NCI-H146 treated with DMSO at 0.1 percent for 48 hours (cell line): ENCODE measurements at regions not wholly inside any gene's neighbourhood (a gene's known extent, or its start where the extent isn't known, plus 50 kb on each side); places are given as distances from the start of the nearest gene placed in this dataset.
A peak's percentile ranks its signal among the peaks of the same experiment; 100 is the strongest.

Experiments used
- DNase-seq: peaks from one replicate; lab custom pipeline; 2025; ENCODE audit not compliant: unreplicated experiment; lab: John Stamatoyannopoulos, UW

- DNase-seq = peak; percentile 46
Measured at GRCh38 chr1:165073185-165074007, 283.1 kb downstream of the LMX1A start.

- no peak for DNase-seq
Measured at GRCh38 chr1:165070675-165071074, 285.8 kb downstream of the LMX1A start.

- no peak for DNase-seq
Measured at GRCh38 chr1:165069829-165070228, 286.7 kb downstream of the LMX1A start.

- no peak for DNase-seq
Measured at GRCh38 chr1:165068741-165069140, 287.8 kb downstream of the LMX1A start.

- DNase-seq = no peak
Measured at GRCh38 chr1:165067829-165068228, 288.7 kb downstream of the LMX1A start.

GRCh38 chr1:165063181-165063965, 293.1 kb downstream of the LMX1A start:
- DNase-seq = no peak

GRCh38 chr1:165062346-165062745, 294.2 kb downstream of the LMX1A start:
- DNase-seq = no peak

GRCh38 chr1:165060285-165060793, 296.2 kb downstream of the LMX1A start:
- DNase-seq = no peak

- no peak for DNase-seq
Measured at GRCh38 chr1:165057956-165058355, 298.6 kb downstream of the LMX1A start.

- DNase-seq = no peak
Measured at GRCh38 chr1:165056914-165057313, 299.6 kb downstream of the LMX1A start.

GRCh38 chr1:165055581-165055980, 300.9 kb downstream of the LMX1A start:
- no peak for DNase-seq

GRCh38 chr1:165054627-165055026, 301.9 kb downstream of the LMX1A start:
- no peak for DNase-seq

GRCh38 chr1:165053351-165053750, 303.2 kb downstream of the LMX1A start:
- DNase-seq = no peak

- DNase-seq = no peak
Measured at GRCh38 chr1:165052936-165053335, 303.6 kb downstream of the LMX1A start.

GRCh38 chr1:165052431-165052830, 304.1 kb downstream of the LMX1A start:
- no peak for DNase-seq

- DNase-seq = no peak
Measured at GRCh38 chr1:165050246-165050645, 306.3 kb downstream of the LMX1A start.

- DNase-seq = no peak
Measured at GRCh38 chr1:165047994-165048393, 308.5 kb downstream of the LMX1A start.

- DNase-seq = no peak
Measured at GRCh38 chr1:165045902-165046301, 310.6 kb downstream of the LMX1A start.

- no peak for DNase-seq
Measured at GRCh38 chr1:165040641-165041040, 315.9 kb downstream of the LMX1A start.

GRCh38 chr1:165039996-165040395, 316.5 kb downstream of the LMX1A start:
- no peak for DNase-seq

- DNase-seq = no peak
Measured at GRCh38 chr1:165036403-165036802, 320.1 kb downstream of the LMX1A start.
